GM23338 (cell line): ENCODE measurements at regions not wholly inside any gene's neighbourhood (a gene's known extent, or its start where the extent isn't known, plus 50 kb on each side); places are given as distances from the start of the nearest gene placed in this dataset.

Source experiments
- ATAC-seq: fragments of 200-7000 bp; cut with Tn5 transposase; 3 replicates; pipeline ENCODE4 v1.9.1; 2020
- DNase-seq: peaks from one replicate; pipeline ENCODE4 v3.0.0-alpha.2; 2015; ENCODE audit warnings: low spot score
- H2AFZ ChIP-seq: fragments of 200-600 bp; sonication (generic); 2 replicates; pipeline ENCODE4 v1.8.0; 2016; ENCODE audit warnings: antibody characterized with exemption, mild to moderate bottlenecking, moderate library complexity
- H3F3A ChIP-seq: fragments of 200-600 bp; sonication (generic); replicated peaks from 2 replicates; pipeline ENCODE4 v1.8.0; 2017; ENCODE audit warnings: antibody characterized with exemption, mixed run types, low read depth
- H3K27ac ChIP-seq: fragments of 200-600 bp; sonication (generic); 2 replicates; pipeline ENCODE4 v1.6.1; 2016; ENCODE audit warnings: low read depth
- H3K27me3 ChIP-seq: fragments of 200-600 bp; sonication (generic); 2 replicates; pipeline ENCODE4 v1.8.0; 2016; ENCODE audit warnings: mild to moderate bottlenecking, mixed run types, moderate library complexity; ENCODE audit not compliant: insufficient read depth
- H3K36me3 ChIP-seq: fragments of 200-600 bp; sonication (generic); 2 replicates; pipeline ENCODE4 v1.8.0; 2016; ENCODE audit warnings: mild to moderate bottlenecking; ENCODE audit not compliant: insufficient read depth
- H3K4me1 ChIP-seq: fragments of 200-600 bp; sonication (generic); 2 replicates; pipeline ENCODE4 v1.8.0; 2016; ENCODE audit warnings: mild to moderate bottlenecking, moderate library complexity; ENCODE audit not compliant: insufficient read depth
- H3K4me2 ChIP-seq: fragments of 200-600 bp; sonication (generic); 2 replicates; pipeline ENCODE4 v1.7.1; 2017; ENCODE audit warnings: mixed run types
- H3K4me3 ChIP-seq: fragments of 200-600 bp; sonication (generic); 2 replicates; pipeline ENCODE4 v1.6.1; 2016; ENCODE audit warnings: mixed run types
- H3K79me2 ChIP-seq: fragments of 200-600 bp; sonication (generic); replicated peaks from 2 replicates; pipeline ENCODE4 v1.8.0; 2017; ENCODE audit warnings: mild to moderate bottlenecking; ENCODE audit not compliant: insufficient read depth
- H3K9me2 ChIP-seq: fragments of 200-600 bp; sonication (generic); 2 replicates; pipeline ENCODE4 v1.8.0; 2017; ENCODE audit not compliant: insufficient read depth
- H4K20me1 ChIP-seq: fragments of 200-600 bp; sonication (generic); replicated peaks from 2 replicates; pipeline ENCODE4 v1.8.0; 2017; ENCODE audit warnings: mild to moderate bottlenecking; ENCODE audit not compliant: insufficient read depth
- H3K27ac Mint-ChIP-seq: 2 replicates; pipeline ENCODE4 v1.8.0; 2020; ENCODE audit warnings: inconsistent platforms, mild to moderate bottlenecking, moderate library complexity, mixed read lengths
- H3K27me3 Mint-ChIP-seq: 3 replicates; pipeline ENCODE4 v1.8.0; 2022; ENCODE audit warnings: low read depth, mild to moderate bottlenecking, moderate library complexity, mixed read lengths, inconsistent platforms; ENCODE audit not compliant: insufficient read depth, poor library complexity
- H3K36me3 Mint-ChIP-seq: 3 replicates; pipeline ENCODE4 v1.8.0; 2021; ENCODE audit warnings: low read depth, mild to moderate bottlenecking, inconsistent platforms, moderate library complexity, mixed read lengths
- H3K4me1 Mint-ChIP-seq: 3 replicates; pipeline ENCODE4 v1.8.0; 2020; ENCODE audit warnings: mild to moderate bottlenecking, inconsistent platforms, mixed read lengths
- H3K4me3 Mint-ChIP-seq: 3 replicates; pipeline ENCODE4 v1.8.0; 2021; ENCODE audit warnings: moderate library complexity, mild to moderate bottlenecking, inconsistent platforms, mixed read lengths
- H3K9me3 Mint-ChIP-seq: 3 replicates; pipeline ENCODE4 v1.8.0; 2020; ENCODE audit warnings: moderate library complexity, mild to moderate bottlenecking, inconsistent platforms, mixed read lengths
- CTCF ChIP-seq, 2 experiments: fragments of 200-600 bp in 1 of 2; sonication (generic) in 1 of 2; conservative IDR thresholded peaks; 2 replicates each; pipeline versions ENCODE4 v1.5.1 to v1.6.1; 2016 to 2017; ENCODE audit warnings: antibody characterized with exemption in 2 of 2, low read depth in 2 of 2, mild to moderate bottlenecking in 2 of 2, moderate library complexity in 1 of 2
- JUNB ChIP-seq: IDR thresholded peaks from one replicate; pipeline ENCODE4 v1.6.1; 2016; ENCODE audit warnings: antibody characterized with exemption; ENCODE audit not compliant: unreplicated experiment
- POLR2AphosphoS5 ChIP-seq: IDR thresholded peaks from 2 replicates; pipeline ENCODE4 v1.6.1; 2016; ENCODE audit warnings: antibody characterized with exemption, low read depth
- STAT1 ChIP-seq: IDR thresholded peaks from one replicate; pipeline ENCODE4 v1.6.1; 2016; ENCODE audit warnings: antibody characterized with exemption; ENCODE audit not compliant: unreplicated experiment
- ZNF331 ChIP-seq: fragments of 250-450 bp; sonication (Bioruptor Pico); IDR thresholded peaks from 2 replicates; pipeline ENCODE4 v1.5.0; 2020; ENCODE audit warnings: low read depth, mild to moderate bottlenecking, moderate library complexity
- TF ChIP-seq, protein P1 (sequence below): fragments of 250-450 bp; sonication (Bioruptor Pico); IDR thresholded peaks from 2 replicates; pipeline ENCODE4 v1.5.0; 2020; ENCODE audit warnings: mild to moderate bottlenecking, moderate library complexity
- TF ChIP-seq, protein P2 (sequence below): IDR thresholded peaks from 2 replicates; pipeline ENCODE4 v1.6.1; 2016; ENCODE audit warnings: antibody characterized with exemption

- TF ChIP-seq CTCF (conservative IDR thresholded peaks at IDR 0.05; ENCODE audit: low read depth in 2 of 2) = no peak
Measured at GRCh38 chr2:16328521-16329190, 337.0 kb downstream of the CYRIA start (continued).

- no peak overlapping the region for H2AFZ ChIP-seq
- no peak overlapping the region for H3K4me3 Mint-ChIP-seq
- TF ChIP-seq STAT1 (no peak), JUNB (no peak), POLR2AphosphoS5 (no peak), ZNF331 (CRISPR knock-in tag) (no peak)
- TF ChIP-seq, protein P1, sequence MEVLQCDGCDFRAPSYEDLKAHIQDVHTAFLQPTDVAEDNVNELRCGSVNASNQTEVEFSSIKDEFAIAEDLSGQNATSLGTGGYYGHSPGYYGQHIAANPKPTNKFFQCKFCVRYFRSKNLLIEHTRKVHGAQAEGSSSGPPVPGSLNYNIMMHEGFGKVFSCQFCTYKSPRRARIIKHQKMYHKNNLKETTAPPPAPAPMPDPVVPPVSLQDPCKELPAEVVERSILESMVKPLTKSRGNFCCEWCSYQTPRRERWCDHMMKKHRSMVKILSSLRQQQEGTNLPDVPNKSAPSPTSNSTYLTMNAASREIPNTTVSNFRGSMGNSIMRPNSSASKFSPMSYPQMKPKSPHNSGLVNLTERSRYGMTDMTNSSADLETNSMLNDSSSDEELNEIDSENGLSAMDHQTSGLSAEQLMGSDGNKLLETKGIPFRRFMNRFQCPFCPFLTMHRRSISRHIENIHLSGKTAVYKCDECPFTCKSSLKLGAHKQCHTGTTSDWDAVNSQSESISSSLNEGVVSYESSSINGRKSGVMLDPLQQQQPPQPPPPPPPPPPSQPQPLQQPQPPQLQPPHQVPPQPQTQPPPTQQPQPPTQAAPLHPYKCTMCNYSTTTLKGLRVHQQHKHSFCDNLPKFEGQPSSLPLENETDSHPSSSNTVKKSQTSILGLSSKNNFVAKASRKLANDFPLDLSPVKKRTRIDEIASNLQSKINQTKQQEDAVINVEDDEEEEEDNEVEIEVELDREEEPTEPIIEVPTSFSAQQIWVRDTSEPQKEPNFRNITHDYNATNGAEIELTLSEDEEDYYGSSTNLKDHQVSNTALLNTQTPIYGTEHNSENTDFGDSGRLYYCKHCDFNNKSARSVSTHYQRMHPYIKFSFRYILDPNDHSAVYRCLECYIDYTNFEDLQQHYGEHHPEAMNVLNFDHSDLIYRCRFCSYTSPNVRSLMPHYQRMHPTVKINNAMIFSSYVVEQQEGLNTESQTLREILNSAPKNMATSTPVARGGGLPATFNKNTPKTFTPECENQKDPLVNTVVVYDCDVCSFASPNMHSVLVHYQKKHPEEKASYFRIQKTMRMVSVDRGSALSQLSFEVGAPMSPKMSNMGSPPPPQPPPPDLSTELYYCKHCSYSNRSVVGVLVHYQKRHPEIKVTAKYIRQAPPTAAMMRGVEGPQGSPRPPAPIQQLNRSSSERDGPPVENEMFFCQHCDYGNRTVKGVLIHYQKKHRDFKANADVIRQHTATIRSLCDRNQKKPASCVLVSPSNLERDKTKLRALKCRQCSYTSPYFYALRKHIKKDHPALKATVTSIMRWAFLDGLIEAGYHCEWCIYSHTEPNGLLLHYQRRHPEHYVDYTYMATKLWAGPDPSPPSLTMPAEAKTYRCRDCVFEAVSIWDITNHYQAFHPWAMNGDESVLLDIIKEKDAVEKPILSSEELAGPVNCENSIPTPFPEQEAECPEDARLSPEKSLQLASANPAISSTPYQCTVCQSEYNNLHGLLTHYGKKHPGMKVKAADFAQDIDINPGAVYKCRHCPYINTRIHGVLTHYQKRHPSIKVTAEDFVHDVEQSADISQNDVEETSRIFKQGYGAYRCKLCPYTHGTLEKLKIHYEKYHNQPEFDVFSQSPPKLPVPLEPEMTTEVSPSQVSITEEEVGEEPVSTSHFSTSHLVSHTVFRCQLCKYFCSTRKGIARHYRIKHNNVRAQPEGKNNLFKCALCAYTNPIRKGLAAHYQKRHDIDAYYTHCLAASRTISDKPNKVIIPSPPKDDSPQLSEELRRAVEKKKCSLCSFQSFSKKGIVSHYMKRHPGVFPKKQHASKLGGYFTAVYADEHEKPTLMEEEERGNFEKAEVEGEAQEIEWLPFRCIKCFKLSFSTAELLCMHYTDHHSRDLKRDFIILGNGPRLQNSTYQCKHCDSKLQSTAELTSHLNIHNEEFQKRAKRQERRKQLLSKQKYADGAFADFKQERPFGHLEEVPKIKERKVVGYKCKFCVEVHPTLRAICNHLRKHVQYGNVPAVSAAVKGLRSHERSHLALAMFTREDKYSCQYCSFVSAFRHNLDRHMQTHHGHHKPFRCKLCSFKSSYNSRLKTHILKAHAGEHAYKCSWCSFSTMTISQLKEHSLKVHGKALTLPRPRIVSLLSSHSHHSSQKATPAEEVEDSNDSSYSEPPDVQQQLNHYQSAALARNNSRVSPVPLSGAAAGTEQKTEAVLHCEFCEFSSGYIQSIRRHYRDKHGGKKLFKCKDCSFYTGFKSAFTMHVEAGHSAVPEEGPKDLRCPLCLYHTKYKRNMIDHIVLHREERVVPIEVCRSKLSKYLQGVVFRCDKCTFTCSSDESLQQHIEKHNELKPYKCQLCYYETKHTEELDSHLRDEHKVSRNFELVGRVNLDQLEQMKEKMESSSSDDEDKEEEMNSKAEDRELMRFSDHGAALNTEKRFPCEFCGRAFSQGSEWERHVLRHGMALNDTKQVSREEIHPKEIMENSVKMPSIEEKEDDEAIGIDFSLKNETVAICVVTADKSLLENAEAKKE (CRISPR knock-in tag) = no peak
- TF ChIP-seq, protein P2, sequence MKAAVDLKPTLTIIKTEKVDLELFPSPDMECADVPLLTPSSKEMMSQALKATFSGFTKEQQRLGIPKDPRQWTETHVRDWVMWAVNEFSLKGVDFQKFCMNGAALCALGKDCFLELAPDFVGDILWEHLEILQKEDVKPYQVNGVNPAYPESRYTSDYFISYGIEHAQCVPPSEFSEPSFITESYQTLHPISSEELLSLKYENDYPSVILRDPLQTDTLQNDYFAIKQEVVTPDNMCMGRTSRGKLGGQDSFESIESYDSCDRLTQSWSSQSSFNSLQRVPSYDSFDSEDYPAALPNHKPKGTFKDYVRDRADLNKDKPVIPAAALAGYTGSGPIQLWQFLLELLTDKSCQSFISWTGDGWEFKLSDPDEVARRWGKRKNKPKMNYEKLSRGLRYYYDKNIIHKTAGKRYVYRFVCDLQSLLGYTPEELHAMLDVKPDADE = no peak
- peaks cover 30% of the 10 kb centered on the region for H3K4me1 ChIP-seq
- H3K9me2 ChIP-seq = no peaks in the 10 kb centered on the region
- no peak overlapping the region for H3K27ac ChIP-seq
- H3K36me3 Mint-ChIP-seq = no peaks in the 10 kb centered on the region
- H3K27me3 ChIP-seq = peaks cover 8% of the 10 kb centered on the region; the same call in 1 of the 2 replicates
- peaks cover 12% of the 10 kb centered on the region for H3K27me3 Mint-ChIP-seq
- no peak overlapping the region for H3K27ac Mint-ChIP-seq
- peaks cover 46% of the 10 kb centered on the region for H3K4me1 Mint-ChIP-seq
- no peaks in the 10 kb centered on the region for H3K36me3 ChIP-seq
- no peaks in the 10 kb centered on the region for H4K20me1 ChIP-seq
- H3K4me2 ChIP-seq = no peak overlapping the region
- ATAC-seq (no peak), DNase-seq (no peak)
- no peaks in the 10 kb centered on the region for H3F3A ChIP-seq
- no peak overlapping the region for H3K4me3 ChIP-seq
- no peaks in the 10 kb centered on the region for H3K79me2 ChIP-seq
- H3K9me3 Mint-ChIP-seq = no peaks in the 10 kb centered on the region
Measured at GRCh38 chr2:16327326-16327725, 338.3 kb downstream of the CYRIA start.
